ENCODE measurements at regions not wholly inside any gene's neighbourhood (a gene's known extent, or its start where the extent isn't known, plus 50 kb on each side); places are given as distances from the start of the nearest gene placed in this dataset.

DNA sequence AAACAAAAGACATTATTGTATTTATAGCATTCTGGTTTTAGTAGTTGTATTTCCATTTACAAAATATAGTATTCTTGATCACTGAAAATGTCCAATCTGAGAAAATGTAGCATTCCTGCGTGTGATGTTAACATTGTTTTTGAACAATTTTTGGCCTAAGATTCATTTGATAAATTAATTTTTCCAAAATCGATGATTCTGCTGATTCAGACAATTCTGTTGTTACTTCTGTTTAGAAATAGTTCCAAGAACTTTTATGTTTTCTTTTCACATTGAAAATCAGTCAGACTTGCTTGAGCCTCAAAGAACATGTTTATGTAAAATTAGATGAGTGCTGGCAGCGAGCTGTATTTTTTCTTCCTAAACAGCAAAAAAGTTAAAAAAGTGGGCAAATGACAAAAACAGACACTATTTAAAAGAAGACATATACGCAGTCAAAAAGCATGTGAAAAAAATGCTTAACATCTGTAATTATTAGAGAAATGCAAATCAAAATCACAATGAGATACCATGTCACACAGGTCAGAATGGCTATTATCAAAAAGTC lies 804.5 kb upstream of the MIR17HG start:
- Histone ChIP-seq H4K20me1 (ENCODE audit: control insufficient read depth, insufficient read depth, low read depth, low read length) (no peaks in the 10 kb centered on the region), H3K27me3 (ENCODE audit: control insufficient read depth, low read length) (no peaks in the 10 kb centered on the region), H3K4me3 (ENCODE audit: low read length) (no peak overlapping the region), H3K9me2 (replicated peaks; ENCODE audit: control insufficient read depth, low read length) (no peaks in the 10 kb centered on the region), H3K27ac (ENCODE audit: low read depth, low read length) (no peak overlapping the region), H3K4me2 (ENCODE audit: low read length) (no peak overlapping the region), H3F3A (ENCODE audit: control insufficient read depth, insufficient read depth) (no peaks in the 10 kb centered on the region), H3K36me3 (ENCODE audit: control insufficient read depth, low read length) (no peaks in the 10 kb centered on the region), H3K9me3 (ENCODE audit: control insufficient read depth, insufficient read depth, low read length) (peaks cover 14% of the 10 kb centered on the region; the same call in 1 of the 2 replicates), H3K79me2 (ENCODE audit: control insufficient read depth, low read length) (no peaks in the 10 kb centered on the region), H3K4me1 (ENCODE audit: control insufficient read depth, low read length) (no peaks in the 10 kb centered on the region)
- TF ChIP-seq EZH2phosphoT487 (IDR thresholded peaks at IDR 0.05; ENCODE audit: borderline replicate concordance, low read length), result no peak
- TF ChIP-seq, protein P1, sequence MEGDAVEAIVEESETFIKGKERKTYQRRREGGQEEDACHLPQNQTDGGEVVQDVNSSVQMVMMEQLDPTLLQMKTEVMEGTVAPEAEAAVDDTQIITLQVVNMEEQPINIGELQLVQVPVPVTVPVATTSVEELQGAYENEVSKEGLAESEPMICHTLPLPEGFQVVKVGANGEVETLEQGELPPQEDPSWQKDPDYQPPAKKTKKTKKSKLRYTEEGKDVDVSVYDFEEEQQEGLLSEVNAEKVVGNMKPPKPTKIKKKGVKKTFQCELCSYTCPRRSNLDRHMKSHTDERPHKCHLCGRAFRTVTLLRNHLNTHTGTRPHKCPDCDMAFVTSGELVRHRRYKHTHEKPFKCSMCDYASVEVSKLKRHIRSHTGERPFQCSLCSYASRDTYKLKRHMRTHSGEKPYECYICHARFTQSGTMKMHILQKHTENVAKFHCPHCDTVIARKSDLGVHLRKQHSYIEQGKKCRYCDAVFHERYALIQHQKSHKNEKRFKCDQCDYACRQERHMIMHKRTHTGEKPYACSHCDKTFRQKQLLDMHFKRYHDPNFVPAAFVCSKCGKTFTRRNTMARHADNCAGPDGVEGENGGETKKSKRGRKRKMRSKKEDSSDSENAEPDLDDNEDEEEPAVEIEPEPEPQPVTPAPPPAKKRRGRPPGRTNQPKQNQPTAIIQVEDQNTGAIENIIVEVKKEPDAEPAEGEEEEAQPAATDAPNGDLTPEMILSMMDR (IDR thresholded peaks at IDR 0.05; ENCODE audit: low read depth, low read length, poor library complexity, severe bottlenecking), result no peak

DNA sequence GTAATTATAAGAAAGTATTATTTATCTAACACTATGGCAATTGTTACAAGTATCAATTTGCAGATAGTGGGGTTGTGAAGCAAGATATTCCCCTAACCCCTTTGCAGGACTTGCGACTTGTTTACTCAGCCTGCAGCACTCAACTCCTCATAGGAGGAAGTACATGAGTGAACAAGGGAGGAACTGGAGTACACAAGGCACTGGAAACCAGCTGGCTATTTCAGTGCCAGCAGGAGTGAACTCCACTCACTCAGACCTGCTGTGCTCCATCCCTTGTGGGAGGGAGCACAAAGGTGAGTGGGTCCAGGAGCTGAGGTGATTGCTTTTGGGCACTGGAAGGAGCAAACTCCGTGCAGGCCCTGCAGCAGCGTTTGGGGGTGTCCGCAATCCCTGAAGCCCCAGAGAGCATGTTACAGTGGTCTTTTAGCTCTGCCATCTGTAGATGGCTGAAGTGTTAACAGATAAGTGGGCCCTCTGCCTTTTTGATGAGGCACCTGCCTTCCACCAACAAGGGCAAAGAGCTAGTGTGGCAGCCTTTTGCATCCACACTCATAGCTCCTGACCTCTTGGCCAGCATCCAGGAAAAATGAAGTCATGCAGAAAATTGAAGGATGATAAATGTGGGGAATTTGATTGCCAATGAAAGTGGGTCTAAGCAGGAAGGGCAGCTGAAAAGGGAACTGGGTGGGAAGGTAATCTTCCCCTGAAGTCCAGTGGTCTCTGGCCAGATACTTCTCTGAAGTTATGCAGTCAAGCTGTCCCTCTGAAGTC lies 802.2 kb upstream of the MIR17HG start:
- Histone ChIP-seq H3K36me3 (ENCODE audit: control insufficient read depth, low read length) (no peaks in the 10 kb centered on the region), H3K4me2 (ENCODE audit: low read length) (no peak overlapping the region), H3K4me3 (ENCODE audit: low read length) (no peak overlapping the region), H4K20me1 (ENCODE audit: control insufficient read depth, insufficient read depth, low read depth, low read length) (no peaks in the 10 kb centered on the region), H3K9me3 (ENCODE audit: control insufficient read depth, insufficient read depth, low read length) (peaks cover 16% of the 10 kb centered on the region; the same call in 1 of the 2 replicates), H3F3A (ENCODE audit: control insufficient read depth, insufficient read depth) (no peaks in the 10 kb centered on the region), H3K27me3 (ENCODE audit: control insufficient read depth, low read length) (no peaks in the 10 kb centered on the region), H3K27ac (ENCODE audit: low read depth, low read length) (no peak overlapping the region), H3K4me1 (ENCODE audit: control insufficient read depth, low read length) (no peaks in the 10 kb centered on the region), H3K79me2 (ENCODE audit: control insufficient read depth, low read length) (no peaks in the 10 kb centered on the region), H3K9me2 (replicated peaks; ENCODE audit: control insufficient read depth, low read length) (no peaks in the 10 kb centered on the region)
- TF ChIP-seq, protein P1 (IDR thresholded peaks at IDR 0.05; ENCODE audit: low read depth, low read length, poor library complexity, severe bottlenecking), result no peak
- TF ChIP-seq EZH2phosphoT487 (IDR thresholded peaks at IDR 0.05; ENCODE audit: borderline replicate concordance, low read length), result no peak

DNA sequence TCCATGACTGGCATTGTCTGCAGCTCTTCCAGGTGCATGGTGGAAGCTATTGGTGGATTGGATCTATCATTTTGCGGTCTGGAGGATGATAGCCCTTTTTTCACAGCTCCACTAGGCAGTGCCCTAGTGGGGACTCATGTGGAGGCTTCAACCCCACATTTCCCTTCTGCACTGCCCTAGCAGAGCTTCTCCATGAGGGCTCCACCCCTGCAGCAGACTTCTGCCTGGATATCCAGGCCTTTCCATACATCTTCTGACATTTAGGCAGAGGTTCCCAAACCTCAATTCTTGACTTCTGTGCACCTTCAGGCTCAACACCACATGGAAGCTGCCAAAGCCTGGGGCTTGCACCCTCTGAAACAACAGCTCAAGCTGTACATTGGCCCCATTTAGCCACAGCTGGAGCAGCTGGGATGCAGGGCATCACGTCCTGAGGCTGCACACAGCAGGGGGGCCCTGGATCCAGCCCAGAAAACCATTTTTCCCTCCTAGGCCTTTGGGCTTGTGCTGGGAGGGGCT lies 800.2 kb upstream of the MIR17HG start:
- H3K4me3 ChIP-seq (ENCODE audit: low read length), result no peak overlapping the region
- no peaks in the 10 kb centered on the region for H3K4me1 ChIP-seq (ENCODE audit: control insufficient read depth, low read length)
- H3K27ac ChIP-seq (ENCODE audit: low read depth, low read length), result no peak overlapping the region
- no peaks in the 10 kb centered on the region for H3K27me3 ChIP-seq (ENCODE audit: control insufficient read depth, low read length)
- no peaks in the 10 kb centered on the region for H4K20me1 ChIP-seq (ENCODE audit: control insufficient read depth, insufficient read depth, low read depth, low read length)
- H3K36me3 ChIP-seq (ENCODE audit: control insufficient read depth, low read length), result no peaks in the 10 kb centered on the region
- H3K9me2 ChIP-seq (replicated peaks; ENCODE audit: control insufficient read depth, low read length), result no peaks in the 10 kb centered on the region
- peaks cover 16% of the 10 kb centered on the region; the same call in 1 of the 2 replicates for H3K9me3 ChIP-seq (ENCODE audit: control insufficient read depth, insufficient read depth, low read length)
- no peaks in the 10 kb centered on the region for H3K79me2 ChIP-seq (ENCODE audit: control insufficient read depth, low read length)
- no peak for TF ChIP-seq EZH2phosphoT487 (IDR thresholded peaks at IDR 0.05; ENCODE audit: borderline replicate concordance, low read length)
- TF ChIP-seq, protein P1 (IDR thresholded peaks at IDR 0.05; ENCODE audit: low read depth, low read length, poor library complexity, severe bottlenecking), result no peak
- no peak overlapping the region for H3K4me2 ChIP-seq (ENCODE audit: low read length)
- H3F3A ChIP-seq (ENCODE audit: control insufficient read depth, insufficient read depth), result no peaks in the 10 kb centered on the region
